Astrocyte (in vitro differentiated cells and primary cell): ENCODE measurements at regions not wholly inside any gene's neighbourhood (a gene's known extent, or its start where the extent isn't known, plus 50 kb on each side); places are given as distances from the start of the nearest gene placed in this dataset.

Source experiments
- EZH2 ChIP-seq: IDR thresholded peaks from 2 replicates; pipeline ENCODE4 v1.6.1; 2012; ENCODE audit warnings: mild to moderate bottlenecking, low read length, inconsistent platforms; ENCODE audit not compliant: insufficient read depth
- TF ChIP-seq, protein P1 (sequence below): IDR thresholded peaks from 2 replicates; pipeline ENCODE4 v1.5.1; 2011; ENCODE audit warnings: low read depth, mild to moderate bottlenecking, inconsistent platforms, low read length, moderate library complexity; ENCODE audit not compliant: insufficient read depth

DNA sequence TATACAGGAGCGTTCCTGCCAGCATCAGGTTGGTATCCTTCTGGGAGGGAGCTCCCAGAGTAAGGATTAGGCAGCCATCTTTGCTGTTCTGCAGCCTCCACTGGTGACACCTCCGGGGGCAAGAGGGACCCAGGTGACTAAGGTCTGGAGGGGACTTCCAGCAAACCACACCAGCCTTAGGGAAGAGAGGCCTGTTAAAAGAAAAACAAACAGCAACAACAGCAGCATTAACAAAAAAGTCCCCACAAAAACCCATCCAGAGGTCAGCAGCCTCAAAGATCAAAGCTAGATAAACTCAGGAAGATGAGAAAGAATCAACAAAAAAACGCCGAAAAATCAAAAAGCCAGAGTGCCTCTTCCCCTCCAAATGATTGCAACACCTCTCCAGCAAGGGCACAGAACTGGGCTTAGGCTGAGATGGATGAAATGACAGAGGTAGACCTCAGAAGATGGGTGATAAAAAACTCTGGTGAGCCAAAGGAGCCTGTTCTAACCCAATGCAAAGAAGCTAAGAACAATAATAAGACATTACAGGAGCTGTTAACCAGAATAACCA, 388.2 kb downstream of the SPATA31D1 start:
- TF ChIP-seq, protein P1, sequence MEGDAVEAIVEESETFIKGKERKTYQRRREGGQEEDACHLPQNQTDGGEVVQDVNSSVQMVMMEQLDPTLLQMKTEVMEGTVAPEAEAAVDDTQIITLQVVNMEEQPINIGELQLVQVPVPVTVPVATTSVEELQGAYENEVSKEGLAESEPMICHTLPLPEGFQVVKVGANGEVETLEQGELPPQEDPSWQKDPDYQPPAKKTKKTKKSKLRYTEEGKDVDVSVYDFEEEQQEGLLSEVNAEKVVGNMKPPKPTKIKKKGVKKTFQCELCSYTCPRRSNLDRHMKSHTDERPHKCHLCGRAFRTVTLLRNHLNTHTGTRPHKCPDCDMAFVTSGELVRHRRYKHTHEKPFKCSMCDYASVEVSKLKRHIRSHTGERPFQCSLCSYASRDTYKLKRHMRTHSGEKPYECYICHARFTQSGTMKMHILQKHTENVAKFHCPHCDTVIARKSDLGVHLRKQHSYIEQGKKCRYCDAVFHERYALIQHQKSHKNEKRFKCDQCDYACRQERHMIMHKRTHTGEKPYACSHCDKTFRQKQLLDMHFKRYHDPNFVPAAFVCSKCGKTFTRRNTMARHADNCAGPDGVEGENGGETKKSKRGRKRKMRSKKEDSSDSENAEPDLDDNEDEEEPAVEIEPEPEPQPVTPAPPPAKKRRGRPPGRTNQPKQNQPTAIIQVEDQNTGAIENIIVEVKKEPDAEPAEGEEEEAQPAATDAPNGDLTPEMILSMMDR = no peak
- TF ChIP-seq EZH2 = no peak
